PC-9 (cell line): ENCODE measurements at regions not wholly inside any gene's neighbourhood (a gene's known extent, or its start where the extent isn't known, plus 50 kb on each side); places are given as distances from the start of the nearest gene placed in this dataset.
A peak's percentile ranks its signal among the peaks of the same experiment; 100 is the strongest.

ENCODE experiments used
- BruUV-seq: library from RNA; stranded (reverse); fragments of 400-500 nt; replicated peaks from 2 replicates; lab custom pipeline; 2021; lab: Mats Ljungman, UMichigan
- CTCF ChIA-PET: fragments of 300-600 bp; sonication (Branson Sonifier 250); formaldehyde crosslinking; loops from one replicate; lab custom pipeline; 2022; ENCODE audit warnings: antibody characterized with exemption; lab: Charles Lee
- POLR2A ChIA-PET: fragments of 300-600 bp; sonication (Branson Sonifier 250); formaldehyde crosslinking; loops from one replicate; lab custom pipeline; 2022; ENCODE audit warnings: antibody characterized with exemption; ENCODE audit not compliant: unreplicated experiment; lab: Charles Lee
- DNase-seq, 2 experiments: peaks; one replicate each; pipeline versions ENCODE4 v3.0.0 to v3.0.0-alpha.2; 2015 to 2022; ENCODE audit warnings: mixed read lengths in 1 of 2
- H2AFZ ChIP-seq: fragments of 200-600 bp; sonication (generic); 2 replicates; pipeline ENCODE4 v1.8.1; 2017; ENCODE audit warnings: antibody characterized with exemption
- H3F3A ChIP-seq: fragments of 200-600 bp; sonication (generic); 2 replicates; pipeline ENCODE4 v1.8.1; 2017; ENCODE audit warnings: antibody characterized with exemption, mild to moderate bottlenecking, low read depth; ENCODE audit not compliant: insufficient read depth
- H3K27ac ChIP-seq: fragments of 200-600 bp; sonication (generic); 2 replicates; pipeline ENCODE4 v1.6.1; 2016; ENCODE audit warnings: mixed run types
- H3K27me3 ChIP-seq: fragments of 200-600 bp; sonication (generic); 2 replicates; pipeline ENCODE4 v1.6.1; 2016; ENCODE audit warnings: low read depth, mixed run types; ENCODE audit not compliant: insufficient read depth
- H3K36me3 ChIP-seq: fragments of 200-600 bp; sonication (generic); 2 replicates; pipeline ENCODE4 v1.6.1; 2016; ENCODE audit warnings: low read depth, mixed run types
- H3K4me1 ChIP-seq: fragments of 200-600 bp; sonication (generic); replicated peaks from 2 replicates; pipeline ENCODE4 v1.6.1; 2016; ENCODE audit warnings: mixed run types; ENCODE audit not compliant: insufficient read depth
- H3K4me2 ChIP-seq: fragments of 200-600 bp; sonication (generic); 2 replicates; pipeline ENCODE4 v1.6.1; 2017; ENCODE audit warnings: mixed run types
- H3K4me3 ChIP-seq: fragments of 200-600 bp; sonication (generic); 2 replicates; pipeline ENCODE4 v1.6.1; 2016; ENCODE audit warnings: mixed run types
- H3K79me2 ChIP-seq: fragments of 200-600 bp; sonication (generic); 2 replicates; pipeline ENCODE4 v1.6.1; 2017; ENCODE audit warnings: low read depth, mixed run types
- H3K9me2 ChIP-seq: fragments of 200-600 bp; sonication (generic); 2 replicates; pipeline ENCODE4 v1.8.1; 2017; ENCODE audit warnings: mild to moderate bottlenecking; ENCODE audit not compliant: insufficient read depth
- H3K9me3 ChIP-seq: fragments of 200-600 bp; sonication (generic); 2 replicates; pipeline ENCODE4 v1.8.1; 2016; ENCODE audit warnings: low read depth; ENCODE audit not compliant: insufficient read depth
- H4K20me1 ChIP-seq: fragments of 200-600 bp; sonication (generic); 2 replicates; pipeline ENCODE4 v1.8.1; 2017; ENCODE audit not compliant: insufficient read depth
- CTCF ChIP-seq: fragments of 200-600 bp; sonication (generic); conservative IDR thresholded peaks from 2 replicates; pipeline ENCODE4 v1.6.1; 2017; ENCODE audit warnings: mixed run types, antibody characterized with exemption, mild to moderate bottlenecking, moderate library complexity
- EZH2 ChIP-seq: fragments of 200-600 bp; sonication (generic); IDR thresholded peaks from 2 replicates; pipeline ENCODE4 v1.8.0; 2017; ENCODE audit warnings: antibody characterized with exemption, low read depth
- intact Hi-C: fragments of 100-400 bp; cut with micrococcal nuclease; formaldehyde crosslinking; loops from one replicate; pipeline ENCODE4 v1.10.0; 2022; ENCODE audit not compliant: unreplicated experiment

GRCh38 chr21:41566500-41567014 lies 58.6 kb upstream of the TMPRSS2 start:
- Histone ChIP-seq H3K27me3 (no peaks in the 10 kb centered on the region), H3K4me3 (no peak overlapping the region), H3K9me2 (no peaks in the 10 kb centered on the region), H3K79me2 (no peaks in the 10 kb centered on the region), H3F3A (no peaks in the 10 kb centered on the region), H3K4me2 (no peak overlapping the region), H4K20me1 (no peaks in the 10 kb centered on the region), H3K36me3 (no peaks in the 10 kb centered on the region), H3K9me3 (no peaks in the 10 kb centered on the region), H3K4me1 (no peaks in the 10 kb centered on the region; the same call in 1 of the 2 replicates), H2AFZ (no peak overlapping the region), H3K27ac (no peak overlapping the region)
- DNase-seq, result no peak
- POLR2A ChIA-PET, result no interaction called here
- CTCF ChIA-PET, result no interaction called here
- TF ChIP-seq CTCF (no peak), EZH2 (no peak)
- BruUV-seq, result no TSS peak
- intact Hi-C loops, result no loop called here

GRCh38 chr21:41565550-41565949 lies 57.6 kb upstream of the TMPRSS2 start:
- H3K4me1 ChIP-seq, result no peaks in the 10 kb centered on the region; the same call in 1 of the 2 replicates
- no peaks in the 10 kb centered on the region for H3K9me3 ChIP-seq
- ChIA-PET POLR2A (no interaction called here), CTCF (no interaction called here)
- H4K20me1 ChIP-seq, result no peaks in the 10 kb centered on the region
- no peaks in the 10 kb centered on the region for H3K36me3 ChIP-seq
- DNase-seq, result no peak
- H2AFZ ChIP-seq, result no peak overlapping the region
- H3K79me2 ChIP-seq, result no peaks in the 10 kb centered on the region
- H3K9me2 ChIP-seq, result no peaks in the 10 kb centered on the region
- intact Hi-C loops, result no loop called here
- H3K27ac ChIP-seq, result no peak overlapping the region
- no peak overlapping the region for H3K4me3 ChIP-seq
- H3K4me2 ChIP-seq, result no peak overlapping the region
- no peak for TF ChIP-seq EZH2
- TF ChIP-seq CTCF, result no peak
- BruUV-seq, result no TSS peak
- H3F3A ChIP-seq, result no peaks in the 10 kb centered on the region
- H3K27me3 ChIP-seq, result no peaks in the 10 kb centered on the region

GRCh38 chr21:41564871-41565274 lies 56.9 kb upstream of the TMPRSS2 start:
- Histone ChIP-seq H3F3A (no peaks in the 10 kb centered on the region), H3K4me3 (no peak overlapping the region), H3K9me3 (no peaks in the 10 kb centered on the region), H4K20me1 (no peaks in the 10 kb centered on the region), H3K4me1 (no peaks in the 10 kb centered on the region; the same call in 1 of the 2 replicates), H3K4me2 (no peak overlapping the region), H3K36me3 (no peaks in the 10 kb centered on the region), H2AFZ (no peak overlapping the region), H3K9me2 (no peaks in the 10 kb centered on the region), H3K27me3 (no peaks in the 10 kb centered on the region), H3K27ac (no peak overlapping the region), H3K79me2 (no peaks in the 10 kb centered on the region)
- intact Hi-C loops, result no loop called here
- CTCF ChIA-PET, result no interaction called here
- TF ChIP-seq EZH2, result no peak
- TF ChIP-seq CTCF, result no peak
- DNase-seq, result peak; percentile 10 to 69
- no TSS peak for BruUV-seq
- POLR2A ChIA-PET, result no interaction called here
